Adipocyte (in vitro differentiated cells): ENCODE measurements at regions not wholly inside any gene's neighbourhood (a gene's known extent, or its start where the extent isn't known, plus 50 kb on each side); places are given as distances from the start of the nearest gene placed in this dataset.
"Not testable (repeated sequence)": the region's sequence is repeated elsewhere in the genome, so short reads cannot be mapped to it uniquely, and the experiment has no call there.

Experiments
- DNase-seq: peaks from one replicate; pipeline ENCODE4 v3.0.0-alpha.2; 2015; ENCODE audit warnings: low read depth
- H3K27me3 ChIP-seq: replicated peaks from 2 replicates; pipeline ENCODE4 v1.7.0; 2013; ENCODE audit warnings: mild to moderate bottlenecking, low read length, moderate library complexity; ENCODE audit not compliant: control insufficient read depth, insufficient read depth
- H3K36me3 ChIP-seq: 2 replicates; pipeline ENCODE4 v1.7.0; 2013; ENCODE audit warnings: low read length, mild to moderate bottlenecking, moderate library complexity; ENCODE audit not compliant: control insufficient read depth, insufficient read depth, severe bottlenecking
- H3K4me1 ChIP-seq: 2 replicates; pipeline ENCODE4 v1.7.0; 2013; ENCODE audit warnings: mild to moderate bottlenecking, low read length, moderate library complexity; ENCODE audit not compliant: control insufficient read depth, insufficient read depth
- H3K4me3 ChIP-seq: 2 replicates; pipeline ENCODE4 v1.7.0; 2013; ENCODE audit warnings: mild to moderate bottlenecking, low read length, moderate library complexity
- H3K9ac ChIP-seq: 2 replicates; pipeline ENCODE4 v1.7.0; 2013; ENCODE audit warnings: mild to moderate bottlenecking, low read length, moderate library complexity
- H3K9me3 ChIP-seq: 2 replicates; pipeline ENCODE4 v1.7.0; 2013; ENCODE audit warnings: mild to moderate bottlenecking, low read length, moderate library complexity; ENCODE audit not compliant: control insufficient read depth

- DNase-seq: no peak
- H3K4me1 ChIP-seq: no peaks in the 10 kb centered on the region
- H3K4me3 ChIP-seq: no peak overlapping the region
- no peak overlapping the region for H3K9ac ChIP-seq
- H3K27me3 ChIP-seq: no peaks in the 10 kb centered on the region
- peaks cover 31% of the 10 kb centered on the region for H3K9me3 ChIP-seq
- H3K36me3 ChIP-seq: no peaks in the 10 kb centered on the region
These were observed 270.9 kb upstream of the GRIA3 start for GRCh38 chrX:122913134-122913533.

- Histone ChIP-seq H3K27me3 (no peaks in the 10 kb centered on the region), H3K36me3 (no peaks in the 10 kb centered on the region), H3K9ac (no peak overlapping the region), H3K4me3 (no peak overlapping the region), H3K9me3 (peaks cover 24% of the 10 kb centered on the region), H3K4me1 (no peaks in the 10 kb centered on the region)
- DNase-seq: no peak
These were observed 270.3 kb upstream of the GRIA3 start for GRCh38 chrX:122913764-122914163.

GRCh38 chrX:122914256-122914655 is 269.8 kb upstream of the GRIA3 start:
- Histone ChIP-seq H3K4me1 (no peaks in the 10 kb centered on the region), H3K9me3 (peaks cover 19% of the 10 kb centered on the region), H3K27me3 (no peaks in the 10 kb centered on the region), H3K4me3 (no peak overlapping the region), H3K9ac (no peak overlapping the region), H3K36me3 (no peaks in the 10 kb centered on the region)
- DNase-seq: no peak

GRCh38 chrX:122934131-122934530 is 249.9 kb upstream of the GRIA3 start:
- Histone ChIP-seq H3K9ac (no peak overlapping the region), H3K9me3 (no peaks in the 10 kb centered on the region), H3K4me3 (no peak overlapping the region), H3K36me3 (no peaks in the 10 kb centered on the region), H3K27me3 (no peaks in the 10 kb centered on the region), H3K4me1 (no peaks in the 10 kb centered on the region)
- DNase-seq: peak; percentile 39

- Histone ChIP-seq H3K9ac (no peak overlapping the region), H3K27me3 (no peaks in the 10 kb centered on the region)
These were observed 243.9 kb upstream of the GRIA3 start for GRCh38 chrX:122940199-122940598.

GRCh38 chrX:122941806-122942205 is 242.3 kb upstream of the GRIA3 start:
- Histone ChIP-seq H3K4me3 (no peak overlapping the region), H3K9ac (no peak overlapping the region), H3K27me3 (no peaks in the 10 kb centered on the region), H3K9me3 (no peaks in the 10 kb centered on the region), H3K4me1 (no peaks in the 10 kb centered on the region), H3K36me3 (no peaks in the 10 kb centered on the region)
- DNase-seq: no peak

More at GRCh38 chrX:122940199-122940598, 243.9 kb upstream of the GRIA3 start:
- Histone ChIP-seq H3K36me3 (no peaks in the 10 kb centered on the region), H3K9me3 (no peaks in the 10 kb centered on the region), H3K4me1 (no peaks in the 10 kb centered on the region), H3K4me3 (no peak overlapping the region)
- no peak for DNase-seq

GRCh38 chrX:122943918-122944317 is 240.2 kb upstream of the GRIA3 start:
- H3K4me3 ChIP-seq: no peak overlapping the region
- no peaks in the 10 kb centered on the region for H3K36me3 ChIP-seq
- H3K27me3 ChIP-seq: no peaks in the 10 kb centered on the region
- H3K4me1 ChIP-seq: no peaks in the 10 kb centered on the region
- no peak overlapping the region for H3K9ac ChIP-seq
- no peaks in the 10 kb centered on the region for H3K9me3 ChIP-seq
- DNase-seq: peak; percentile 81

GRCh38 chrX:122945328-122945727 is 238.8 kb upstream of the GRIA3 start:
- no peaks in the 10 kb centered on the region for H3K9me3 ChIP-seq
- H3K27me3 ChIP-seq: no peaks in the 10 kb centered on the region
- no peak overlapping the region for H3K9ac ChIP-seq
- no peak overlapping the region for H3K4me3 ChIP-seq
- H3K36me3 ChIP-seq: no peaks in the 10 kb centered on the region
- H3K4me1 ChIP-seq: no peaks in the 10 kb centered on the region
- no peak for DNase-seq

- Histone ChIP-seq H3K4me1 (no peaks in the 10 kb centered on the region), H3K36me3 (no peaks in the 10 kb centered on the region), H3K9ac (no peak overlapping the region), H3K27me3 (no peaks in the 10 kb centered on the region), H3K4me3 (no peak overlapping the region), H3K9me3 (no peaks in the 10 kb centered on the region)
- DNase-seq: no peak
These were observed 211.5 kb upstream of the GRIA3 start for GRCh38 chrX:122972604-122973003.

GRCh38 chrX:122982521-122982920 is 201.6 kb upstream of the GRIA3 start:
- Histone ChIP-seq H3K9me3 (peaks cover 13% of the 10 kb centered on the region), H3K36me3 (no peaks in the 10 kb centered on the region), H3K9ac (no peak overlapping the region), H3K4me3 (no peak overlapping the region), H3K27me3 (no peaks in the 10 kb centered on the region), H3K4me1 (no peaks in the 10 kb centered on the region)
- DNase-seq: no peak

GRCh38 chrX:123002844-123003243 is 181.2 kb upstream of the GRIA3 start:
- not testable (repeated sequence) for H3K9me3 ChIP-seq, H3K9ac ChIP-seq, H3K36me3 ChIP-seq, H3K27me3 ChIP-seq, H3K4me3 ChIP-seq, DNase-seq, H3K4me1 ChIP-seq

GRCh38 chrX:123013141-123013540 is 170.9 kb upstream of the GRIA3 start:
- Histone ChIP-seq H3K36me3 (no peaks in the 10 kb centered on the region), H3K9me3 (peaks cover 3% of the 10 kb centered on the region), H3K27me3 (no peaks in the 10 kb centered on the region), H3K9ac (no peak overlapping the region), H3K4me1 (no peaks in the 10 kb centered on the region), H3K4me3 (no peak overlapping the region)
- no peak for DNase-seq
